GM12878 (cell line): ENCODE measurements at regions not wholly inside any gene's neighbourhood (a gene's known extent, or its start where the extent isn't known, plus 50 kb on each side); places are given as distances from the start of the nearest gene placed in this dataset.

Source experiments
- ATAC-seq: fragments of 200-7000 bp; cut with Tn5 transposase; 3 replicates; pipeline ENCODE4 v1.9.1; 2020; ENCODE audit warnings: mild to moderate bottlenecking, moderate library complexity
- BruUV-seq: library from RNA; stranded (reverse); fragments of 400-500 nt; replicated peaks from 2 replicates; lab custom pipeline; 2021; lab: Mats Ljungman, UMichigan
- CTCF ChIA-PET: fragments of 300-600 bp; sonication (Branson Sonifier 250); formaldehyde crosslinking; extraction: SDS; loops from one replicate; lab custom pipeline; 2021; ENCODE audit warnings: inconsistent platforms; lab: Yijun Ruan, JAX
- POLR2A ChIA-PET: fragments of 350-600 bp; formaldehyde crosslinking; extraction: SDS; loops from one replicate; lab custom pipeline; 2021; ENCODE audit warnings: inconsistent platforms; lab: Charles Lee
- RAD21 ChIA-PET: fragments of 300-600 bp; sonication (Branson Sonifier 250); formaldehyde crosslinking; loops from one replicate; lab custom pipeline; 2023; ENCODE audit warnings: antibody characterized with exemption; ENCODE audit not compliant: unreplicated experiment; lab: Charles Lee
- SMC1A ChIA-PET: fragments of 300-600 bp; sonication (Branson Sonifier 250); formaldehyde crosslinking; loops from one replicate; lab custom pipeline; 2023; ENCODE audit not compliant: unreplicated experiment, uncharacterized antibody; lab: Charles Lee
- DNase-seq: peaks from one replicate; pipeline ENCODE4 v3.0.0-alpha.2; 2011; ENCODE audit warnings: low read depth, low spot score
- FAIRE-seq: peaks from 3 replicates; lab custom pipeline; 2011; peaks lifted over from hg19 to GRCh38; lab: Jason Lieb, UNC
- H2AFZ ChIP-seq: 2 replicates; pipeline ENCODE4 v1.6.0; 2011; ENCODE audit warnings: low read depth, low read length, control low read depth; ENCODE audit not compliant: control insufficient read depth
- H3K27ac ChIP-seq: 2 replicates; pipeline ENCODE4 v1.5.1; 2011; ENCODE audit warnings: control low read depth; ENCODE audit not compliant: control insufficient read depth, insufficient read depth
- H3K27me3 ChIP-seq, 2 experiments: replicated peaks in 1 of 2; 2 replicates each; pipeline versions ENCODE4 v1.6.0 to v1.6.1; 2011; ENCODE audit warnings: low read length in 1 of 2; ENCODE audit not compliant: control insufficient read depth in 2 of 2, insufficient read depth in 2 of 2
- H3K36me3 ChIP-seq, 2 experiments: 2 replicates each; pipeline ENCODE4 v1.5.1; 2011; ENCODE audit warnings: low read length in 1 of 2; ENCODE audit not compliant: control insufficient read depth in 2 of 2, insufficient read depth in 2 of 2
- H3K4me1 ChIP-seq: 2 replicates; pipeline ENCODE4 v1.6.1; 2011; ENCODE audit warnings: mild to moderate bottlenecking, low read length, moderate library complexity, mixed read lengths; ENCODE audit not compliant: control insufficient read depth, insufficient read depth
- H3K4me2 ChIP-seq: 2 replicates; pipeline ENCODE4 v1.6.0; 2011; ENCODE audit warnings: control low read depth; ENCODE audit not compliant: control insufficient read depth, insufficient read depth
- H3K4me3 ChIP-seq: fragments of 200-600 bp; sonication (generic); 2 replicates; pipeline ENCODE4 v1.5.1; 2016
- H3K79me2 ChIP-seq: 2 replicates; pipeline ENCODE4 v1.6.0; 2011; ENCODE audit warnings: low read length; ENCODE audit not compliant: control insufficient read depth, insufficient read depth
- H3K9ac ChIP-seq: 2 replicates; pipeline ENCODE4 v1.8.0; 2011; ENCODE audit warnings: low read length, control low read depth, mixed read lengths; ENCODE audit not compliant: control insufficient read depth, insufficient read depth
- H3K9me3 ChIP-seq: replicated peaks from 3 replicates; pipeline ENCODE4 v1.5.1; 2011; ENCODE audit warnings: mild to moderate bottlenecking, low read length; ENCODE audit not compliant: control insufficient read depth, insufficient read depth
- H4K20me1 ChIP-seq: 2 replicates; pipeline ENCODE4 v1.6.0; 2011; ENCODE audit not compliant: control insufficient read depth, insufficient read depth
- IRF4 ChIP-seq: IDR thresholded peaks from 2 replicates; pipeline ENCODE4 v1.6.1; 2011; ENCODE audit warnings: low read depth, low read length
- MYC ChIP-seq: IDR thresholded peaks from 2 replicates; pipeline ENCODE4 v1.6.1; 2011; ENCODE audit warnings: mild to moderate bottlenecking, low read length, moderate library complexity, inconsistent platforms; ENCODE audit not compliant: insufficient read depth, insufficient replicate concordance, insufficient read length, severe bottlenecking
- NFXL1 ChIP-seq: fragments of 450-650 bp; IDR thresholded peaks from 2 replicates; pipeline ENCODE4 v1.6.1; 2017; ENCODE audit warnings: antibody characterized with exemption, mild to moderate bottlenecking, borderline replicate concordance
- PML ChIP-seq: IDR thresholded peaks from 2 replicates; pipeline ENCODE4 v1.6.1; 2012; ENCODE audit warnings: low read length, inconsistent platforms
- SMAD5 ChIP-seq: IDR thresholded peaks from 2 replicates; pipeline ENCODE4 v1.6.1; 2016; ENCODE audit warnings: antibody characterized with exemption, low read depth
- SUPT20H ChIP-seq: IDR thresholded peaks from 2 replicates; pipeline ENCODE4 v1.6.1; 2011; ENCODE audit warnings: low read depth, mild to moderate bottlenecking, low read length, moderate library complexity, borderline replicate concordance; ENCODE audit not compliant: control insufficient read depth
- WGBS: methylation state at CpG from one replicate; pipeline ENCODE4 v1.1.6; 2016; ENCODE audit warnings: low lambda C conversion rate; ENCODE audit not compliant: insufficient replicate concordance, insufficient coverage; ENCODE audit errors: missing lambda C conversion rate; 5-methylcytosine and 5-hydroxymethylcytosine counted together
- in situ Hi-C: fragments of 300-500 bp; cut with MboI; formaldehyde crosslinking; loops from 9 replicates; pipeline ENCODE4 v1.14.3; 2018; ENCODE audit warnings: mixed read lengths
- intact Hi-C: fragments of 100-400 bp; cut with micrococcal nuclease; formaldehyde crosslinking; loops from one replicate; pipeline ENCODE4 v1.14.2; 2022; ENCODE audit not compliant: unreplicated experiment
- TF ChIP-seq, protein P1 (sequence below): fragments of 450-650 bp; IDR thresholded peaks from 2 replicates; pipeline ENCODE4 v1.6.1; 2016; ENCODE audit warnings: mild to moderate bottlenecking, moderate library complexity, borderline replicate concordance
- TF ChIP-seq, protein P2 (sequence below): fragments of 150-350 bp; IDR thresholded peaks from 2 replicates; pipeline ENCODE4 v1.6.1; 2016; ENCODE audit warnings: low read depth, low read length

DNA sequence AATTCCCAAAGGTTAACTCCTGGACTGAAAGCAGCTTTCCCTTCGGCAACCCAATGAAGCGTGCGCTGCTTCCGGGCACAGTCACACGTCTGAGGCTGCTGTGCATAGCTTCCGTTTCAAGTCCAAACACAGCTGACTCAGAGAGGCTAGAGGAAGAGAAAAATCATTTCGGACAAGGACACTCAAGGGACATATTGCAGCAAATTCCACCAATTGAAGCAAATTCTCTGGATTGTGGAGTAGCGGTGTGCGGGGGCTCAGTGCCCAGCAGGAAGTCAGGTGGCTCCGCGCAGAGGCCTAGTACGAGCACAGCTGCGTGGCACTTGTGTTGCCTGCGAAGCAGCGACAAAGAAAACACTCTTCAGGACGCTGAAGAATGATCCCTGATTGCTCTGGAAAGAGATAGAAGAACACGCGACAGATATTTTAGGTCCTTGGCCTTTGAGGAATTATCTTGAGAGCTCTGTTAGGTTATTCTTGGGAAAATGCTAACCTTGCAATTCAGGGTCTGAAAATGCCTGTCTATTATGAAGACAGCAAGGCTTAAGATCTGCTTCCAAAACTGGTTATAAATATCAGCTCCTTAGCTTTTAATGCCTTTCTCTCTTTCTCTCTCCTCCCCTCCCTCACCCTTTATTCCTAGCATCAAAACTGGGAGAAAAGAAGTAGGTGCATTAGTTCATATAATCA, 352.6 kb upstream of the DLGAP1 start:
- no peak for TF ChIP-seq SUPT20H
- TF ChIP-seq, all 136 proteins: peak for 0

DNA sequence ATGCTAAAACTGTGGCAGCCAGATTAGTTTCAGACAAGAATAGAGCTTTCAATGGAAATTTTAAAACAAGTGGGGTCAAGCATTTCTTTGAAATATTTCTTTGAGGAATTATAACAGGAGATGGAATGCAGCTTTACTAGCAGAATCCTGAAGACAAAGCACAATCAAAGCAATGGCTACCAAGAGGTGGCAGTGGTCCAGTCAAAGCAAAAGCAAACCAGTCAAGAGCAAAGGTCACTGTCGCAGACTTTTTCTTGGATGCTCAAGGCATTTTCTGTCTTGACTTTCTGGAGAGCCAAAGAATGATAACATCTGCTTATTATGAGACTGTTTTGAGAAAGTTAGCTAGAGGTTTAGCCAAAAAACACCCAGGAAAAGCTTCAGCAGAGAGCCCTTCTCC, 351.2 kb upstream of the DLGAP1 start:
- in situ Hi-C loops: no loop called here
- ChIA-PET POLR2A (no interaction called here), RAD21 (no interaction called here), SMC1A (no interaction called here), CTCF (interaction anchor here (1.1 kb wide), 1 partner anchor 12 kb away, joined by 3 read pairs; no protein-coding TSS in a partner anchor)
- FAIRE-seq: no peak
- no peaks in the 10 kb centered on the region for H4K20me1 ChIP-seq
- no peak overlapping the region for H2AFZ ChIP-seq
- BruUV-seq: no TSS peak
- no peak overlapping the region for H3K4me3 ChIP-seq
- H3K9ac ChIP-seq: no peak overlapping the region
- no peaks in the 10 kb centered on the region for H3K4me1 ChIP-seq
- H3K9me3 ChIP-seq: no peaks in the 10 kb centered on the region; the same call in 2 of the 3 replicates
- 75% methylated on average over 1 of the region's 1 CpG for WGBS
- DNase-seq: no peak
- H3K27me3 ChIP-seq: no peaks in the 10 kb centered on the region
- intact Hi-C loops: no loop called here
- no peak for ATAC-seq
- H3K27ac ChIP-seq: no peak overlapping the region
- H3K4me2 ChIP-seq: no peak overlapping the region
- no peaks in the 10 kb centered on the region for H3K36me3 ChIP-seq
- H3K79me2 ChIP-seq: no peaks in the 10 kb centered on the region
- no peak for TF ChIP-seq MYC
- TF ChIP-seq, protein P1, sequence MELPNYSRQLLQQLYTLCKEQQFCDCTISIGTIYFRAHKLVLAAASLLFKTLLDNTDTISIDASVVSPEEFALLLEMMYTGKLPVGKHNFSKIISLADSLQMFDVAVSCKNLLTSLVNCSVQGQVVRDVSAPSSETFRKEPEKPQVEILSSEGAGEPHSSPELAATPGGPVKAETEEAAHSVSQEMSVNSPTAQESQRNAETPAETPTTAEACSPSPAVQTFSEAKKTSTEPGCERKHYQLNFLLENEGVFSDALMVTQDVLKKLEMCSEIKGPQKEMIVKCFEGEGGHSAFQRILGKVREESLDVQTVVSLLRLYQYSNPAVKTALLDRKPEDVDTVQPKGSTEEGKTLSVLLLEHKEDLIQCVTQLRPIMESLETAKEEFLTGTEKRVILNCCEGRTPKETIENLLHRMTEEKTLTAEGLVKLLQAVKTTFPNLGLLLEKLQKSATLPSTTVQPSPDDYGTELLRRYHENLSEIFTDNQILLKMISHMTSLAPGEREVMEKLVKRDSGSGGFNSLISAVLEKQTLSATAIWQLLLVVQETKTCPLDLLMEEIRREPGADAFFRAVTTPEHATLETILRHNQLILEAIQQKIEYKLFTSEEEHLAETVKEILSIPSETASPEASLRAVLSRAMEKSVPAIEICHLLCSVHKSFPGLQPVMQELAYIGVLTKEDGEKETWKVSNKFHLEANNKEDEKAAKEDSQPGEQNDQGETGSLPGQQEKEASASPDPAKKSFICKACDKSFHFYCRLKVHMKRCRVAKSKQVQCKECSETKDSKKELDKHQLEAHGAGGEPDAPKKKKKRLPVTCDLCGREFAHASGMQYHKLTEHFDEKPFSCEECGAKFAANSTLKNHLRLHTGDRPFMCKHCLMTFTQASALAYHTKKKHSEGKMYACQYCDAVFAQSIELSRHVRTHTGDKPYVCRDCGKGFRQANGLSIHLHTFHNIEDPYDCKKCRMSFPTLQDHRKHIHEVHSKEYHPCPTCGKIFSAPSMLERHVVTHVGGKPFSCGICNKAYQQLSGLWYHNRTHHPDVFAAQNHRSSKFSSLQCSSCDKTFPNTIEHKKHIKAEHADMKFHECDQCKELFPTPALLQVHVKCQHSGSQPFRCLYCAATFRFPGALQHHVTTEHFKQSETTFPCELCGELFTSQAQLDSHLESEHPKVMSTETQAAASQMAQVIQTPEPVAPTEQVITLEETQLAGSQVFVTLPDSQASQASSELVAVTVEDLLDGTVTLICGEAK: no peak
- TF ChIP-seq, protein P2, sequence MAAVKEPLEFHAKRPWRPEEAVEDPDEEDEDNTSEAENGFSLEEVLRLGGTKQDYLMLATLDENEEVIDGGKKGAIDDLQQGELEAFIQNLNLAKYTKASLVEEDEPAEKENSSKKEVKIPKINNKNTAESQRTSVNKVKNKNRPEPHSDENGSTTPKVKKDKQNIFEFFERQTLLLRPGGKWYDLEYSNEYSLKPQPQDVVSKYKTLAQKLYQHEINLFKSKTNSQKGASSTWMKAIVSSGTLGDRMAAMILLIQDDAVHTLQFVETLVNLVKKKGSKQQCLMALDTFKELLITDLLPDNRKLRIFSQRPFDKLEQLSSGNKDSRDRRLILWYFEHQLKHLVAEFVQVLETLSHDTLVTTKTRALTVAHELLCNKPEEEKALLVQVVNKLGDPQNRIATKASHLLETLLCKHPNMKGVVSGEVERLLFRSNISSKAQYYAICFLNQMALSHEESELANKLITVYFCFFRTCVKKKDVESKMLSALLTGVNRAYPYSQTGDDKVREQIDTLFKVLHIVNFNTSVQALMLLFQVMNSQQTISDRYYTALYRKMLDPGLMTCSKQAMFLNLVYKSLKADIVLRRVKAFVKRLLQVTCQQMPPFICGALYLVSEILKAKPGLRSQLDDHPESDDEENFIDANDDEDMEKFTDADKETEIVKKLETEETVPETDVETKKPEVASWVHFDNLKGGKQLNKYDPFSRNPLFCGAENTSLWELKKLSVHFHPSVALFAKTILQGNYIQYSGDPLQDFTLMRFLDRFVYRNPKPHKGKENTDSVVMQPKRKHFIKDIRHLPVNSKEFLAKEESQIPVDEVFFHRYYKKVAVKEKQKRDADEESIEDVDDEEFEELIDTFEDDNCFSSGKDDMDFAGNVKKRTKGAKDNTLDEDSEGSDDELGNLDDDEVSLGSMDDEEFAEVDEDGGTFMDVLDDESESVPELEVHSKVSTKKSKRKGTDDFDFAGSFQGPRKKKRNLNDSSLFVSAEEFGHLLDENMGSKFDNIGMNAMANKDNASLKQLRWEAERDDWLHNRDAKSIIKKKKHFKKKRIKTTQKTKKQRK: no peak
- TF ChIP-seq PML: no peak
- TF ChIP-seq NFXL1: no peak
- no peak for TF ChIP-seq SMAD5
- no peak for TF ChIP-seq IRF4

More for the DNA sequence above, 352.6 kb upstream of the DLGAP1 start:
- Histone ChIP-seq H3K36me3 (no peaks in the 10 kb centered on the region), H3K27me3 (no peaks in the 10 kb centered on the region), H3K79me2 (no peaks in the 10 kb centered on the region), H3K4me1 (no peaks in the 10 kb centered on the region), H3K9me3 (no peaks in the 10 kb centered on the region; the same call in 2 of the 3 replicates), H2AFZ (no peak overlapping the region), H3K4me3 (no peak overlapping the region), H3K9ac (no peak overlapping the region), H3K4me2 (no peak overlapping the region), H4K20me1 (no peaks in the 10 kb centered on the region), H3K27ac (no peak overlapping the region)
- CTCF ChIA-PET: interaction anchor here (0.8 to 1.9 kb wide), 4 partner anchors 14 to 216 kb away, joined by 3 to 4 read pairs (median 3); no protein-coding TSS in a partner anchor
- DNase-seq (no peak), ATAC-seq (no peak), FAIRE-seq (no peak)
- intact Hi-C loops (no loop called here), in situ Hi-C loops (no loop called here)
- POLR2A ChIA-PET: no interaction called here
- no TSS peak for BruUV-seq
- 72% methylated on average over 18 of the region's 18 CpGs for WGBS
- RAD21 ChIA-PET: no interaction called here
- SMC1A ChIA-PET: interaction anchor here (0.6 to 3.1 kb wide), 5 partner anchors 10 to 1124 kb away, joined by 3 to 9 read pairs (median 3); no protein-coding TSS in a partner anchor
